ENCODE measurements at regions not wholly inside any gene's neighbourhood (a gene's known extent, or its start where the extent isn't known, plus 50 kb on each side); places are given as distances from the start of the nearest gene placed in this dataset.

DNA sequence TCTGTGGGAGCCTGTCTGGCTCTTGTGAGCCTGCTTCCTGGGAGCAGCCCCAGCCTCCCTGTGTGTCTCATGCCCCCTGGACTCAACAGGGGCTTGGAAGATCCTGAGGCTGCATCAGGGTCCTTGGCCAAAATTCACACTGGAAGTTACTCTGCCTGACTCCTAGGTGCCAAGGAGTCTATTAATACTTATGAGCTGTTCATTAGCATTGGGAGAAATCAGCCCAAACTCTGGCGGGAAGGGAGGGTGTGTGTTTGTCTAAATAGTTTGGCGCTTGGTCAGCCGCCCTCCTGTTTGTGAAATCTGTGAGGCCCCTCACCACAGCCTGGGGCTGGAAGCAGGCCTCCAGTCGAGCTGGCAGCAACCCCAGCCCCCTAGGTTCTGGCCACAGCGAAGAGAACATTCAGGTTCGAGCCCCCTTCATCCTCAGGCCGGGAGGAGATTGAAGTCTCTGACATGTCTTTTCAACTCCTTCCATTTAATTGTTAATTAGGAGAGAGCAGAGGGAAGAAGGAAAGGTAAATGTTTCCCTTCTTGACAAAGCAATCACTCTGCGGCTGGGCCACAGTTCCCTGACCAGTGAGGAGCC is 82.1 kb upstream of the F3 start:
- H3K9me3 ChIP-seq (ENCODE audit: control insufficient read depth, low read length) = no peaks in the 10 kb centered on the region
- H3K36me3 ChIP-seq (ENCODE audit: control insufficient read depth, insufficient read depth, low read length, severe bottlenecking) = no peaks in the 10 kb centered on the region
- peak; percentile 58 for DNase-seq (ENCODE audit: low read depth)
- peaks cover 5% of the 10 kb centered on the region for H3K4me1 ChIP-seq (ENCODE audit: control insufficient read depth, insufficient read depth, low read length)
- no peak overlapping the region for H3K9ac ChIP-seq (ENCODE audit: low read length)
- no peaks in the 10 kb centered on the region for H3K27me3 ChIP-seq (replicated peaks; ENCODE audit: control insufficient read depth, insufficient read depth, low read length)
- H3K4me3 ChIP-seq (ENCODE audit: low read length) = no peak overlapping the region

DNA sequence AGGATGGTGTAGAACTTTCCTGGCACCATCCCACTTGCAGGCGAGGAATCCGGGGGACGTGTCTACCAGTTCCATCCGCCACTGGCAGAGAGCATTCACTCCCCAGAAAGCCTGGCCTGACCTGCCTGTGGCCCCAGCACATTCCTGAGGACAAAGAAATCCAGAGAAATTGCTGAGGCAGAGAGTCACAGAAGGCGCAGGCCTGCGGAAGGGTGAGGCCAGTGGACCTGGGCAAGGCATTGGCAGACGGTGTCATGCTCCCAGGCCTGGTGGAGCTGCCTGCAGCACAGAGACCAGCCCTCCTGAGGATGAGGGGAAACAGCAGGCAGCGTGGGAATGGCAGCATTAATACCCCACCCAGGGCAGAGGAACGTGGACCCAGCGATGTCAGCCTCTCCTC is 81.2 kb upstream of the F3 start:
- peaks cover 5% of the 10 kb centered on the region for H3K4me1 ChIP-seq (ENCODE audit: control insufficient read depth, insufficient read depth, low read length)

DNA sequence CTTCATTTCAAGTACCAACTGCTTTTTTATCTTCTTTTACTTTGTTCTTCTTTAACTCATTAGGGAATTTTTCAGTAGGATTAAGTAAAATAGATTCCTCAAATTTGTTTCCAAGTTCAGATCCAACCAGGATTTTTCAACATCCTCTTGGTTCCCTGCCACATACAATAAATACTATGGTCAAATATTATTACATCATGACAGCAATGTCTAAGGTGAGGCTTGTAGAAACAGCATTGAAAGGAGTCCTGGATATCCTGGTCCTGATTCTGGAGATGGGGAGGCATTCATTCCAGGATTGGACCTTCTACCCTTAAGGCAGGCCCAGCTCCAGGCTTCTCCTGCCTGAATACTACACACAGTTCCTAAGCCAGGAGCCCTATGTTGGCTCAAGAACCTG is 80.2 kb upstream of the F3 start:
- H3K36me3 ChIP-seq (ENCODE audit: control insufficient read depth, insufficient read depth, low read length, severe bottlenecking) = no peaks in the 10 kb centered on the region
- peaks cover 13% of the 10 kb centered on the region for H3K4me1 ChIP-seq (ENCODE audit: control insufficient read depth, insufficient read depth, low read length)

More for the DNA sequence above, 81.2 kb upstream of the F3 start:
- peak; percentile 45 for DNase-seq (ENCODE audit: low read depth)
- Histone ChIP-seq H3K9ac (ENCODE audit: low read length) (no peak overlapping the region), H3K36me3 (ENCODE audit: control insufficient read depth, insufficient read depth, low read length, severe bottlenecking) (no peaks in the 10 kb centered on the region), H3K9me3 (ENCODE audit: control insufficient read depth, low read length) (no peaks in the 10 kb centered on the region), H3K27me3 (replicated peaks; ENCODE audit: control insufficient read depth, insufficient read depth, low read length) (no peaks in the 10 kb centered on the region), H3K4me3 (ENCODE audit: low read length) (no peak overlapping the region)

DNA sequence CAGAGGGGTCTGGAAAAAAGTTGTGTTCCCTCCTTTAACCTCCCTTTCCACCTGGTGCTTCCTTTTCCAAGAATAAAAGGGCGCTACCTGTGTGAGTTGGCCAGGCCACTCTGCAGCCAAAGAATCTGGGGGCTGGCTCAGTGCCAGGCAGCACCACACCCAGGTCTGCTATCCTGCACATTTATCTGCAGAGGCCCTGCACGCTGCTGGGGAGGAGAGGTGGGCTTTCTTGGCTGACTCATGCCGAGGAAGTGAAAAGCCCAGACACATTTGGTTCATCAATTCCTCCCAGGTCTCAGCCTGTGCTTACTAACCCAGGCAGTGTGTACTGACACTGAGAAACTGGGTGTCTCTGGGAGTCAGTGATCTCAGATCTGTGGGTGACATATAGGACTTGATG is 79.8 kb upstream of the F3 start:
- Histone ChIP-seq H3K4me1 (ENCODE audit: control insufficient read depth, insufficient read depth, low read length) (peaks cover 13% of the 10 kb centered on the region), H3K4me3 (ENCODE audit: low read length) (no peak overlapping the region), H3K36me3 (ENCODE audit: control insufficient read depth, insufficient read depth, low read length, severe bottlenecking) (no peaks in the 10 kb centered on the region), H3K9me3 (ENCODE audit: control insufficient read depth, low read length) (no peaks in the 10 kb centered on the region), H3K9ac (ENCODE audit: low read length) (no peak overlapping the region), H3K27me3 (replicated peaks; ENCODE audit: control insufficient read depth, insufficient read depth, low read length) (no peaks in the 10 kb centered on the region)
- DNase-seq (ENCODE audit: low read depth) = no peak

More for the DNA sequence above, 80.2 kb upstream of the F3 start:
- no peak overlapping the region for H3K4me3 ChIP-seq (ENCODE audit: low read length)
- no peaks in the 10 kb centered on the region for H3K27me3 ChIP-seq (replicated peaks; ENCODE audit: control insufficient read depth, insufficient read depth, low read length)
- H3K9ac ChIP-seq (ENCODE audit: low read length) = no peak overlapping the region
- no peaks in the 10 kb centered on the region for H3K9me3 ChIP-seq (ENCODE audit: control insufficient read depth, low read length)
- DNase-seq (ENCODE audit: low read depth) = no peak

DNA sequence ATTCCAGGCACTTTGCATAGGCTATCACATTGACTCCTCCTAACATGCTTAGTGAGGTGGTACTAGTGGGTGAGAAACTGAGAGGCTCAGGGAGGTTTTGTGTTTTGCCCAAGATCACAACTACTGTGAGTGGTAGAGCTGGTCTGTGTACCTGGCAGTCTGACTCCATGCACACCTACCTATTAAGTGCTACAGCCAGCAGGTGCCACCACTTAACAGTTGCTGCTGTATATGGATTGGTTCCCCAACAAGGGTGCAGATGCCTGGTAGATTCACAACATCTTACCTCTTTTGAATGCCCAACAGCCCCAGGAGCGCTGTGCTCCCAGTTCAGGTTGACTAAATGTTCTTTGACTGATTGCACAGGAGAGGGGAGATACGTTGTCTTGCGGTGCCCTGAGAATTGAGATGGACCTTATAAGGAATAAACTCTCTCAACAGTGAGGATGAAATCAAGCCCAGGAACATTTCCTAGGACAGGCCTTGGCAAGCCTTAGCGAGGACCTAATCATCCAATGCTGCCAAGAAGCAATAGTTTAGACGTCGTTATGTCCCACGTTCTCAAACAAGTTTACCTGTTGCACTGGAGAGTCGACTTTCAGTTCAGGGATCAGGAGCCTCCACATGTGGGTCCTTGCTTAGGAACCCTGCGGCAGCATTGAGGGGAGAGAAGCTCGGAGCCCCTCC is 78.9 kb upstream of the F3 start:
- H3K27me3 ChIP-seq (replicated peaks; ENCODE audit: control insufficient read depth, insufficient read depth, low read length) = no peaks in the 10 kb centered on the region
- DNase-seq (ENCODE audit: low read depth) = no peak
- no peak overlapping the region for H3K9ac ChIP-seq (ENCODE audit: low read length)
- no peaks in the 10 kb centered on the region for H3K36me3 ChIP-seq (ENCODE audit: control insufficient read depth, insufficient read depth, low read length, severe bottlenecking)
- H3K9me3 ChIP-seq (ENCODE audit: control insufficient read depth, low read length) = no peaks in the 10 kb centered on the region
- no peak overlapping the region for H3K4me3 ChIP-seq (ENCODE audit: low read length)
- peaks cover 13% of the 10 kb centered on the region for H3K4me1 ChIP-seq (ENCODE audit: control insufficient read depth, insufficient read depth, low read length)

DNA sequence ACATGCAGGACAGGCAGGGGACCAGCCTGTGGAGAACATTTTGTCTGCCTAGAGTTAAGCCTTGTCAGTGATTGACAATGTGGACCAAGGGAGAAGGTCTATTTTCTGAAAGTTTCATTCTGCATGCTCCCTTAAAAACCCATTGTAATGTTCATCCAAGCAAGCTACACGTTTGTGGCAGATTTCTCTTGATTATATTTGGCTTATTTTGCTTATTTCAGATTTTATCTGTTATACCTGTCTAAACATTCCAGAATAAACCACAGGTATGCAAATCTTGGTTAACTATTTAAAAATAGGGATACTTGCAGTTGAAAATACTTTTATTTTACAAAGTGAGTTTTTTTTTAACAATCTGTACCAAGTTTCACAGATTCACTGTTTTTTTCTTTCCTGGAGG is 78.2 kb upstream of the F3 start:
- Histone ChIP-seq H3K27me3 (replicated peaks; ENCODE audit: control insufficient read depth, insufficient read depth, low read length) (no peaks in the 10 kb centered on the region), H3K4me3 (ENCODE audit: low read length) (no peak overlapping the region), H3K9me3 (ENCODE audit: control insufficient read depth, low read length) (no peaks in the 10 kb centered on the region), H3K4me1 (ENCODE audit: control insufficient read depth, insufficient read depth, low read length) (peaks cover 17% of the 10 kb centered on the region), H3K9ac (ENCODE audit: low read length) (no peak overlapping the region), H3K36me3 (ENCODE audit: control insufficient read depth, insufficient read depth, low read length, severe bottlenecking) (no peaks in the 10 kb centered on the region)
- DNase-seq (ENCODE audit: low read depth) = no peak

DNA sequence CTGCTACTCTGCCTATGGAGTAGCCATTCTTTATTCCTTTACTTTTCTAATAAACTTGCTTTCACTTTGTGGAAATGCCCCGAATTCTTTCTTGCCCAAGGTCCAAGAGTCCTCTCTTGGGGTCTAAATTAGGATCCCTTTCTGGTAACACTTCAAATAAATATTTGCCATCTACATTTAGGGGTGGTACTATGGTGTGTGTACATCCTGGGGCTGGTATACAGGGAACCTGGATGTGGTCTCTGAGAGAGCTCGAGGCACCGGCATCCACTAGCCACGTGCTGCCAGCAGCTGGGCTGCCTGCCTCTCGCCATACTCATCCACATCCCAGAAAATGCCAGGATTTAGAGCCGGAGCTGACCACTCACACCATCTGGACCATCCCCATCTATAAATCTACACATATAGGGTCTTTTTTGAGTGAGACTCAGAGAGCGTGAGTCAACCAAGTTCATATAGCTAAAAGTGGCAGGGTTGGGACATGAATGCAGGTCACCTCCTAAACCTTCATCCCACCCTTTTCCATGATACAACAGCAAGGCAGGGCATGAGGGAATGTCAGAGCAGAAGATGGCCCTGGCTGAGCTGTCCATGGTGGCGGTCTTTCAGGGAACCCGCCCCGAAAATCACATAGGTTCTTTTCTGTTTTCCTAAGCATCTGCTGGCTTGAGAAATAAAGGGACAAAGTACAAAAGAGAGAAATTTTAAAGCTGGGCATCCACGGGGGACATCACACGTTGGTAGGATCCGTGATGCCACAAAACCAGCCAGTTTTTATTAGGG is 76.6 kb upstream of the F3 start:
- H3K9me3 ChIP-seq (ENCODE audit: control insufficient read depth, low read length) = no peaks in the 10 kb centered on the region
- no peak overlapping the region for H3K9ac ChIP-seq (ENCODE audit: low read length)
- peaks cover 25% of the 10 kb centered on the region for H3K4me1 ChIP-seq (ENCODE audit: control insufficient read depth, insufficient read depth, low read length)
- no peaks in the 10 kb centered on the region for H3K27me3 ChIP-seq (replicated peaks; ENCODE audit: control insufficient read depth, insufficient read depth, low read length)
- no peak overlapping the region for H3K4me3 ChIP-seq (ENCODE audit: low read length)
- DNase-seq (ENCODE audit: low read depth) = no peak
- no peaks in the 10 kb centered on the region for H3K36me3 ChIP-seq (ENCODE audit: control insufficient read depth, insufficient read depth, low read length, severe bottlenecking)

DNA sequence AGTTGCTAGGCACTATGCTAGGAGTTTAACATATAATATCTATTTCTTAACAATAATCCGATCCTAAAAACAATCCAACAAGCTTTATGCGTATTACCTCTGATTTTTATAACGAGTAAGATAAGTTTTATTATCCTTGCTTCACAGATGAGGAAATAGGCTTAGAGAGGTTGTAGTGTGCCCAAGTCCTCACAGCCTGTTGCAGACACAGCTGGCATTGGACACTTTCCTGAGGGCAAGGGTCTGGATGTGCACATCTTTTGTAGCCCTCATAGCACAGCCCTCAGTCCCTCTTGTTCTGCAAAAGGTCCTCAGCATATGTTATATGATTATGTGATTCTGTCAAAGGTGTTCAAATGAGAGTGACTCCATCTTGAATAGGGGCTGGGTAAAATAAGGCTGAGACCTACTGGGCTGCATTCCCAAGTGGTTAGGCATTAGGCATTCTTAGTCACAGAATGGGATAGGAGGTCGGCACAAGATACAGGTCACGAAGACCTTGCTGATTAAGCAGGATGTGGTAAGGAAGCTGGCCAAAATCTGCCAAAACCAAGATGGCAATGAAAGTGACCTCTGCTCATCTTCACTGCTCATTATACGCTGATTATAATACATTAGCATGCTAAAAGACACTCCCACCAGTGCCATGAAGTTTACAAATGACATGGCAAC is 75.7 kb upstream of the F3 start:
- no peaks in the 10 kb centered on the region for H3K27me3 ChIP-seq (replicated peaks; ENCODE audit: control insufficient read depth, insufficient read depth, low read length)
- DNase-seq (ENCODE audit: low read depth) = no peak

DNA sequence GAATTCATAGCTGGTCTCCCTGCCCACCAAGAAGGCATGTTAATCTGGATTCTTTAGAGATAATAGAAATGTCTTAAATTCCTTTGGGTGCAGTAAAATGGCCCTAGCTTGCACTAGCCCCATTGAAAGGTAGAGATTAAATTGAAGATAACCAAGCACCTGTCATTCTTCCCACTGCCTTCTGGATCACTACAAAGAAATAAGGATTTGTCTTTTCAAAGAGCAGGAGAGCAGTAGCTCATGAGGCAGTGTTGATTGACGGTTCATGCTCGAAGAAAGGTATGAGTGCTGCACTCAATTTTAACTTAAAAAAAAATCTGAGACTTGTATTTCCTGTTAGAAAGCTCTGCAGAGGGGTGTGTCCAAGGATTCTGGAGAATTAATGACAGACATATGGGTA is 74.9 kb upstream of the F3 start:
- H3K4me1 ChIP-seq (ENCODE audit: control insufficient read depth, insufficient read depth, low read length) = peaks cover 40% of the 10 kb centered on the region
- no peak overlapping the region for H3K4me3 ChIP-seq (ENCODE audit: low read length)
- H3K9ac ChIP-seq (ENCODE audit: low read length) = no peak overlapping the region
- H3K36me3 ChIP-seq (ENCODE audit: control insufficient read depth, insufficient read depth, low read length, severe bottlenecking) = no peaks in the 10 kb centered on the region
- H3K27me3 ChIP-seq (replicated peaks; ENCODE audit: control insufficient read depth, insufficient read depth, low read length) = no peaks in the 10 kb centered on the region
- H3K9me3 ChIP-seq (ENCODE audit: control insufficient read depth, low read length) = no peaks in the 10 kb centered on the region
- DNase-seq (ENCODE audit: low read depth) = no peak

More for the DNA sequence above, 75.7 kb upstream of the F3 start:
- peaks cover 33% of the 10 kb centered on the region for H3K4me1 ChIP-seq (ENCODE audit: control insufficient read depth, insufficient read depth, low read length)
- no peak overlapping the region for H3K9ac ChIP-seq (ENCODE audit: low read length)
- H3K9me3 ChIP-seq (ENCODE audit: control insufficient read depth, low read length) = no peaks in the 10 kb centered on the region
- H3K4me3 ChIP-seq (ENCODE audit: low read length) = no peak overlapping the region
- H3K36me3 ChIP-seq (ENCODE audit: control insufficient read depth, insufficient read depth, low read length, severe bottlenecking) = no peaks in the 10 kb centered on the region

DNA sequence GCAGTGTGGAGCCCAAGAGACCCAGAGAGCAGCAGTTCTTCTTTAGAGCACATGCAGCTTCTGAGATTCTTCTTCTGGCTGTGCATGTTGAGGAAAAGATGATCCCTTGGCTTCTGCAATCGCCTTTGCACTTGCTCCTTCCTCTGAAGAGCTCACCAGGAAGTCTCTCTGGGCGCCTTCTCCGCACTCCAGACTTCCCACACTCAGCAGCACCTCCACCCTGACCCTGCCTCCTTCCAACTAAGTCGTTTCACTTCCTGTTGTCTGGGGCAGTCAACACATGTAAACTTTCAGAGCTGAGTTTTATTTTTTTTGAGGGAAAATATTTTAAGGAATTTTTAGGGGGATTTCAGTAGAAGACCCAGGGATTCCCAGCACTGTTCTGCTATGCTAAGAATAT is 73.4 kb upstream of the F3 start:
- no peak overlapping the region for H3K4me3 ChIP-seq (ENCODE audit: low read length)
- H3K9ac ChIP-seq (ENCODE audit: low read length) = no peak overlapping the region
- DNase-seq (ENCODE audit: low read depth) = no peak
- no peaks in the 10 kb centered on the region for H3K36me3 ChIP-seq (ENCODE audit: control insufficient read depth, insufficient read depth, low read length, severe bottlenecking)
- no peaks in the 10 kb centered on the region for H3K27me3 ChIP-seq (replicated peaks; ENCODE audit: control insufficient read depth, insufficient read depth, low read length)
- H3K9me3 ChIP-seq (ENCODE audit: control insufficient read depth, low read length) = no peaks in the 10 kb centered on the region
- peaks cover 42% of the 10 kb centered on the region for H3K4me1 ChIP-seq (ENCODE audit: control insufficient read depth, insufficient read depth, low read length)

DNA sequence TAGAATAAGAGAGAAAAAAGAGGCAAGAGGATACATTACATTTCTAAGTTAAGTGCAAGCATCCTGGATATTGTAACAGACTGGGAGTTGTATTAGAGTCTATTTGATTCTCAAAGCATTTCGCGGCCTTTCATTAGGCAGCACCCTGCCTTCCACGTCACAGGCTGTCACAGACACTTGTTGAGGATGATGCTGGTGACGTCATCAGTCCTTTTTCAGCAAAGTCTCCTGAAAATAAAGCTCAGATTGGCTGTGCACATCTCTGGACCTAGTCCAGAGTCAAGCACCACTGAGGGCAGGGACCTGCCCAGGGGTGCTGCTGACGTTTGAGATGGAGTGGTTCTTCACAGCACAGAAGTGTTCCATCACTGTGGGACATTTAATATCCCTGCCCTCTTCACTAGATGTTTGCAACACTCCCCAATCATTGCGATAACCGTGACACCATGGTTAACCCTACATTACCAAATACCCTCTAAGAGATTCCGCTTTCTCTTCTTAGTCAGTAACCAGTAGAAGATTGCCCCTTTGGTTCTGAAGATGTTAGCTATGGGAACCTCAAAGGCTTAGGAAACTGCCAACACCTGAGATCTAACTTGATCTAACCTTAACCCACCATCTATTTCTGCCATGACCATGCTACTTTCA is 72.7 kb upstream of the F3 start:
- no peak overlapping the region for H3K9ac ChIP-seq (ENCODE audit: low read length)
- no peaks in the 10 kb centered on the region for H3K36me3 ChIP-seq (ENCODE audit: control insufficient read depth, insufficient read depth, low read length, severe bottlenecking)
- peaks cover 42% of the 10 kb centered on the region for H3K4me1 ChIP-seq (ENCODE audit: control insufficient read depth, insufficient read depth, low read length)
- H3K27me3 ChIP-seq (replicated peaks; ENCODE audit: control insufficient read depth, insufficient read depth, low read length) = no peaks in the 10 kb centered on the region
- no peaks in the 10 kb centered on the region for H3K9me3 ChIP-seq (ENCODE audit: control insufficient read depth, low read length)
- no peak for DNase-seq (ENCODE audit: low read depth)
- H3K4me3 ChIP-seq (ENCODE audit: low read length) = no peak overlapping the region

All from adipocyte (in vitro differentiated cells).